Gastrocnemius medialis (tissue), 4 donors: ENCODE measurements at regions not wholly inside any gene's neighbourhood (a gene's known extent, or its start where the extent isn't known, plus 50 kb on each side); places are given as distances from the start of the nearest gene placed in this dataset.

ENCODE experiments used
- ATAC-seq, 2 donors: fragments of 150-250 bp; one replicate each; pipeline ENCODE4 v1.9.1; 2016
- DNase-seq, 2 donors: peaks; one replicate each; pipeline ENCODE4 v3.0.0-alpha.2; 2019
- H3K27ac ChIP-seq, 4 donors: fragments of 200-600 bp; sonication (generic); 1 replicate in 1 of 4; 2 replicates in 3 of 4; pipeline ENCODE4 v1.5.1; 2016 to 2018; ENCODE audit warnings: mild to moderate bottlenecking in 2 of 4, moderate library complexity in 1 of 4
- H3K27me3 ChIP-seq, 3 donors: fragments of 200-600 bp; sonication (generic) in 2 of 3; 1 replicate in 1 of 3; 2 replicates in 2 of 3; pipeline versions ENCODE4 v1.5.1 to v1.6.0; 2016 to 2019; ENCODE audit warnings: mild to moderate bottlenecking in 1 of 3, moderate library complexity in 1 of 3
- H3K36me3 ChIP-seq, 2 donors: fragments of 200-600 bp; sonication (generic) in 1 of 2; one replicate each; pipeline ENCODE4 v1.5.1; 2017 to 2018
- H3K4me1 ChIP-seq, 2 donors: fragments of 200-600 bp; sonication (generic) in 1 of 2; one replicate each; pipeline ENCODE4 v1.5.1; 2016 to 2017; ENCODE audit warnings: mild to moderate bottlenecking in 2 of 2
- H3K4me3 ChIP-seq, 4 donors: fragments of 200-600 bp; sonication (generic) in 3 of 4; 1 replicate in 1 of 4; 2 replicates in 3 of 4; pipeline ENCODE4 v1.5.1; 2016 to 2019; ENCODE audit warnings: mild to moderate bottlenecking in 2 of 4
- H3K9me3 ChIP-seq, 3 donors: fragments of 200-600 bp; sonication (generic) in 2 of 3; 1 replicate in 1 of 3; 2 replicates in 2 of 3; pipeline ENCODE4 v1.5.1; 2016 to 2019
- POLR2A ChIP-seq, 2 donors: fragments of 450-650 bp; IDR thresholded peaks; one replicate each; pipeline ENCODE4 v1.6.1; 2017; ENCODE audit warnings: antibody characterized with exemption in 2 of 2, mild to moderate bottlenecking in 2 of 2, moderate library complexity in 2 of 2
- in situ Hi-C, 4 donors: fragments of 200-750 bp; cut with MboI; loops; one replicate each; pipeline versions ENCODE4 v1.15.0 to v1.8.0; 2017; ENCODE audit warnings: low sequenced_read_pairs in 4 of 4
- intact Hi-C: fragments of 100-400 bp; cut with DNase I; formaldehyde crosslinking; loops from one replicate; pipeline ENCODE4 v1.15.1; 2023; ENCODE audit warnings: low total_unique reads
- TF ChIP-seq, protein P1 (sequence below), 5 experiments: fragments of 450-650 bp in 3 of 5; fragments of 200-600 bp in 2 of 5; sonication (generic) in 2 of 5; IDR thresholded peaks in 4 of 5; conservative IDR thresholded peaks in 1 of 5; 1 replicate in 4 of 5; 2 replicates in 1 of 5; pipeline ENCODE4 v1.5.1; 2016 to 2019; ENCODE audit warnings: antibody characterized with exemption in 5 of 5, mild to moderate bottlenecking in 3 of 5, moderate library complexity in 3 of 5

- ATAC-seq = no peak
- H3K27ac ChIP-seq = no peak overlapping the region
- H3K36me3 ChIP-seq = no peaks in the 10 kb centered on the region
- intact Hi-C loops = no loop called here
- H3K4me1 ChIP-seq = no peaks in the 10 kb centered on the region
- no peak for DNase-seq
- no peak overlapping the region for H3K4me3 ChIP-seq
- no peaks in the 10 kb centered on the region for H3K27me3 ChIP-seq
- no peak for TF ChIP-seq POLR2A (IDR thresholded peaks at IDR 0.05)
- TF ChIP-seq, protein P1, sequence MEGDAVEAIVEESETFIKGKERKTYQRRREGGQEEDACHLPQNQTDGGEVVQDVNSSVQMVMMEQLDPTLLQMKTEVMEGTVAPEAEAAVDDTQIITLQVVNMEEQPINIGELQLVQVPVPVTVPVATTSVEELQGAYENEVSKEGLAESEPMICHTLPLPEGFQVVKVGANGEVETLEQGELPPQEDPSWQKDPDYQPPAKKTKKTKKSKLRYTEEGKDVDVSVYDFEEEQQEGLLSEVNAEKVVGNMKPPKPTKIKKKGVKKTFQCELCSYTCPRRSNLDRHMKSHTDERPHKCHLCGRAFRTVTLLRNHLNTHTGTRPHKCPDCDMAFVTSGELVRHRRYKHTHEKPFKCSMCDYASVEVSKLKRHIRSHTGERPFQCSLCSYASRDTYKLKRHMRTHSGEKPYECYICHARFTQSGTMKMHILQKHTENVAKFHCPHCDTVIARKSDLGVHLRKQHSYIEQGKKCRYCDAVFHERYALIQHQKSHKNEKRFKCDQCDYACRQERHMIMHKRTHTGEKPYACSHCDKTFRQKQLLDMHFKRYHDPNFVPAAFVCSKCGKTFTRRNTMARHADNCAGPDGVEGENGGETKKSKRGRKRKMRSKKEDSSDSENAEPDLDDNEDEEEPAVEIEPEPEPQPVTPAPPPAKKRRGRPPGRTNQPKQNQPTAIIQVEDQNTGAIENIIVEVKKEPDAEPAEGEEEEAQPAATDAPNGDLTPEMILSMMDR (IDR thresholded peaks at IDR 0.05 in 4 of 5, conservative IDR thresholded peaks at IDR 0.05 in 1 of 5) = no peak
- no peaks in the 10 kb centered on the region for H3K9me3 ChIP-seq
- in situ Hi-C loops = no loop called here
These were observed 304.3 kb upstream of the SALL1 start for GRCh38 chr16:51455398-51455797.

- Histone ChIP-seq H3K36me3 (no peaks in the 10 kb centered on the region), H3K4me3 (no peak overlapping the region), H3K9me3 (no peaks in the 10 kb centered on the region), H3K27me3 (no peaks in the 10 kb centered on the region), H3K27ac (no peak overlapping the region), H3K4me1 (no peaks in the 10 kb centered on the region)
- intact Hi-C loops (no loop called here), in situ Hi-C loops (no loop called here)
- TF ChIP-seq, protein P1 (IDR thresholded peaks at IDR 0.05 in 4 of 5, conservative IDR thresholded peaks at IDR 0.05 in 1 of 5) = no peak
- TF ChIP-seq POLR2A (IDR thresholded peaks at IDR 0.05) = no peak
- ATAC-seq = no peak
- DNase-seq = no peak
These were observed 302.2 kb upstream of the SALL1 start for GRCh38 chr16:51453251-51453650.

DNA sequence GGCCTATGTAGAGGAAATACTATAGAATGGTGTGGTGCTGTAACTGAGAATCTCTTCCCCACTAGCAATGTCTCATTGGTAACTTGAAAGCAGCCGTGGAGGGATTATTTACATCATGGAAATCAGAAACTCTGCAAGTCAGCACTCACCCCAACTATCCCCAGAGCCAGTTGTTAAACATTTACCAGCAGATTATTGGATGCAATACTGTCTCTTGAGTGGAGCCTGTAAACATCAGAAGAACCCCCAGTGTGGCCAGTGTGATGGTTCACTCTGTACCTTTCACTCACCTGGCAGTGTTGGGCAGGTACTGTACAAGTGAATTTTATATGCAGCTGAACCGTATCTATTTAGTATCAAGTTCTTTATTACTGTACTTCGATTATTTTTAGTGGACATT lies 299.8 kb upstream of the SALL1 start:
- in situ Hi-C loops (no loop called here), intact Hi-C loops (no loop called here)
- H3K9me3 ChIP-seq = no peaks in the 10 kb centered on the region
- no peak overlapping the region for H3K4me3 ChIP-seq
- H3K4me1 ChIP-seq = no peaks in the 10 kb centered on the region
- no peak for ATAC-seq
- no peak for TF ChIP-seq POLR2A (IDR thresholded peaks at IDR 0.05)
- TF ChIP-seq, protein P1 (IDR thresholded peaks at IDR 0.05 in 4 of 5, conservative IDR thresholded peaks at IDR 0.05 in 1 of 5) = no peak
- no peaks in the 10 kb centered on the region for H3K36me3 ChIP-seq
- no peak overlapping the region for H3K27ac ChIP-seq
- DNase-seq = no peak
- no peaks in the 10 kb centered on the region for H3K27me3 ChIP-seq

GRCh38 chr16:51450376-51450775 lies 299.3 kb upstream of the SALL1 start:
- TF ChIP-seq, protein P1 (IDR thresholded peaks at IDR 0.05 in 4 of 5, conservative IDR thresholded peaks at IDR 0.05 in 1 of 5) = no peak
- TF ChIP-seq POLR2A (IDR thresholded peaks at IDR 0.05) = no peak
- Histone ChIP-seq H3K4me1 (no peaks in the 10 kb centered on the region), H3K9me3 (no peaks in the 10 kb centered on the region), H3K4me3 (no peak overlapping the region), H3K36me3 (no peaks in the 10 kb centered on the region), H3K27ac (no peak overlapping the region), H3K27me3 (no peaks in the 10 kb centered on the region)
- no peak for DNase-seq
- no peak for ATAC-seq
- intact Hi-C loops (no loop called here), in situ Hi-C loops (no loop called here)

GRCh38 chr16:51449441-51449840 lies 298.4 kb upstream of the SALL1 start:
- Histone ChIP-seq H3K4me3 (no peak overlapping the region), H3K9me3 (no peaks in the 10 kb centered on the region), H3K4me1 (no peaks in the 10 kb centered on the region), H3K36me3 (no peaks in the 10 kb centered on the region), H3K27ac (no peak overlapping the region), H3K27me3 (no peaks in the 10 kb centered on the region)
- in situ Hi-C loops (no loop called here), intact Hi-C loops (no loop called here)
- TF ChIP-seq POLR2A (IDR thresholded peaks at IDR 0.05) = no peak
- TF ChIP-seq, protein P1 (IDR thresholded peaks at IDR 0.05 in 4 of 5, conservative IDR thresholded peaks at IDR 0.05 in 1 of 5) = no peak
- DNase-seq = no peak
- no peak for ATAC-seq
